GM13977 (cell line): ENCODE measurements at regions not wholly inside any gene's neighbourhood (a gene's known extent, or its start where the extent isn't known, plus 50 kb on each side); places are given as distances from the start of the nearest gene placed in this dataset.

Experiments
- DNase-seq: peaks from one replicate; pipeline ENCODE4 v3.0.0; 2012; ENCODE audit warnings: low spot score
- CTCF ChIP-seq: IDR thresholded peaks from 2 replicates; pipeline ENCODE4 v1.5.1; 2012; ENCODE audit warnings: mild to moderate bottlenecking, control low read depth; ENCODE audit not compliant: insufficient read depth; ENCODE audit errors: extremely low read depth, missing control alignments
- in situ Hi-C: fragments of 300-500 bp; cut with MboI; formaldehyde crosslinking; loops from one replicate; pipeline ENCODE4 v1.12.0; 2022; ENCODE audit warnings: low sequenced_read_pairs, low pct_unique_long_range_greater_than_20kb, mixed read lengths, inconsistent platforms; ENCODE audit not compliant: unreplicated experiment

- no peak for DNase-seq
- no peak for TF ChIP-seq CTCF
- in situ Hi-C loops: no loop called here
Observed at GRCh38 chr2:173747035-173747434, 218.1 kb downstream of the SP3 start.

GRCh38 chr2:173749315-173749714 lies 215.9 kb downstream of the SP3 start:
- in situ Hi-C loops: no loop called here
- no peak for DNase-seq
- TF ChIP-seq CTCF: no peak

GRCh38 chr2:173750353-173750801 lies 214.8 kb downstream of the SP3 start:
- in situ Hi-C loops: no loop called here
- no peak for TF ChIP-seq CTCF
- no peak for DNase-seq

- in situ Hi-C loops: no loop called here
- TF ChIP-seq CTCF: no peak
- no peak for DNase-seq
Observed at GRCh38 chr2:173750831-173751230, 214.3 kb downstream of the SP3 start.

- in situ Hi-C loops: no loop called here
- no peak for DNase-seq
- TF ChIP-seq CTCF: no peak
Observed at GRCh38 chr2:173751245-173751975, 213.8 kb downstream of the SP3 start.

GRCh38 chr2:173752152-173752551 lies 213.0 kb downstream of the SP3 start:
- in situ Hi-C loops: no loop called here
- DNase-seq: no peak
- peak; percentile 33 for TF ChIP-seq CTCF
